ENCODE measurements at regions not wholly inside any gene's neighbourhood (a gene's known extent, or its start where the extent isn't known, plus 50 kb on each side); places are given as distances from the start of the nearest gene placed in this dataset.

- Histone ChIP-seq H3K36me3 (no peaks in the 10 kb centered on the region), H3K4me3 (no peak overlapping the region), H3K9me3 (no peaks in the 10 kb centered on the region), H3K27ac (no peak overlapping the region), H3K4me1 (no peaks in the 10 kb centered on the region), H3K27me3 (no peaks in the 10 kb centered on the region)
- in situ Hi-C loops (cut with MboI; ENCODE audit: low pct_ligation_motif_present in 1 of 4, low pct_unique_long_range_greater_than_20kb in 1 of 4, low sequenced_read_pairs in 3 of 4), result no loop called here
- intact Hi-C loops (cut with DNase I; ENCODE audit: low total_unique reads), result no loop called here
- TF ChIP-seq CTCF (IDR thresholded peaks at IDR 0.05) (no peak), POLR2A (IDR thresholded peaks at IDR 0.05) (no peak), EP300 (IDR thresholded peaks at IDR 0.05; ENCODE audit: low read depth) (no peak), POLR2AphosphoS5 (IDR thresholded peaks at IDR 0.05) (no peak)
- 66 to 86% methylated on average over 4 to 7 of the region's 7 CpGs for WGBS, 2 donors (ENCODE audit: low coverage in 1 of 2)
- DNase-seq, result no peak
Observed at GRCh38 chr2:7450833-7451190, 533.6 kb downstream of the RNF144A start.

- Histone ChIP-seq H3K36me3 (no peaks in the 10 kb centered on the region), H3K4me1 (no peaks in the 10 kb centered on the region), H3K4me3 (no peak overlapping the region), H3K27ac (no peak overlapping the region), H3K9me3 (no peaks in the 10 kb centered on the region), H3K27me3 (no peaks in the 10 kb centered on the region)
- intact Hi-C loops (cut with DNase I; ENCODE audit: low total_unique reads), result no loop called here
- DNase-seq, result no peak
- TF ChIP-seq EP300 (IDR thresholded peaks at IDR 0.05; ENCODE audit: low read depth) (no peak), POLR2AphosphoS5 (IDR thresholded peaks at IDR 0.05) (no peak), CTCF (IDR thresholded peaks at IDR 0.05) (no peak), POLR2A (IDR thresholded peaks at IDR 0.05) (no peak)
- in situ Hi-C loops (cut with MboI; ENCODE audit: low pct_ligation_motif_present in 1 of 4, low pct_unique_long_range_greater_than_20kb in 1 of 4, low sequenced_read_pairs in 3 of 4), result no loop called here
- WGBS, 2 donors (ENCODE audit: low coverage in 1 of 2), result 57 to 81% methylated on average over 5 to 12 of the region's 12 CpGs
Observed at GRCh38 chr2:7452110-7452876, 535.1 kb downstream of the RNF144A start.

GRCh38 chr2:7454592-7454991 is 537.4 kb downstream of the RNF144A start:
- intact Hi-C loops (cut with DNase I; ENCODE audit: low total_unique reads) (no loop called here), in situ Hi-C loops (cut with MboI; ENCODE audit: low pct_ligation_motif_present in 1 of 4, low pct_unique_long_range_greater_than_20kb in 1 of 4, low sequenced_read_pairs in 3 of 4) (no loop called here)

GRCh38 chr2:7456762-7457161 is 539.5 kb downstream of the RNF144A start:
- no peaks in the 10 kb centered on the region for H3K9me3 ChIP-seq
- intact Hi-C loops (cut with DNase I; ENCODE audit: low total_unique reads) (no loop called here), in situ Hi-C loops (cut with MboI; ENCODE audit: low pct_ligation_motif_present in 1 of 4, low pct_unique_long_range_greater_than_20kb in 1 of 4, low sequenced_read_pairs in 3 of 4) (no loop called here)
- H3K27ac ChIP-seq, result no peak overlapping the region
- DNase-seq, result no peak
- H3K36me3 ChIP-seq, result no peaks in the 10 kb centered on the region
- 51 to 63% methylated on average over 7 to 13 of the region's 13 CpGs for WGBS, 2 donors (ENCODE audit: low coverage in 1 of 2)
- H3K4me1 ChIP-seq, result no peaks in the 10 kb centered on the region
- TF ChIP-seq CTCF (IDR thresholded peaks at IDR 0.05) (no peak), EP300 (IDR thresholded peaks at IDR 0.05; ENCODE audit: low read depth) (no peak), POLR2A (IDR thresholded peaks at IDR 0.05) (no peak), POLR2AphosphoS5 (IDR thresholded peaks at IDR 0.05) (no peak)
- no peaks in the 10 kb centered on the region for H3K27me3 ChIP-seq
- H3K4me3 ChIP-seq, result no peak overlapping the region

More at GRCh38 chr2:7454592-7454991, 537.4 kb downstream of the RNF144A start:
- DNase-seq, result no peak
- Histone ChIP-seq H3K9me3 (no peaks in the 10 kb centered on the region), H3K36me3 (no peaks in the 10 kb centered on the region), H3K27ac (no peak overlapping the region), H3K4me1 (no peaks in the 10 kb centered on the region), H3K27me3 (no peaks in the 10 kb centered on the region), H3K4me3 (no peak overlapping the region)
- TF ChIP-seq CTCF (IDR thresholded peaks at IDR 0.05) (no peak), POLR2AphosphoS5 (IDR thresholded peaks at IDR 0.05) (no peak), POLR2A (IDR thresholded peaks at IDR 0.05) (no peak), EP300 (IDR thresholded peaks at IDR 0.05; ENCODE audit: low read depth) (no peak)
- WGBS, 2 donors (ENCODE audit: low coverage in 1 of 2), result 70% methylated on average over 4 of the region's 4 CpGs; no CpG with 5 or more reads in 1 of the 2 donors
